NCI-H460 (cell line): ENCODE measurements at regions not wholly inside any gene's neighbourhood (a gene's known extent, or its start where the extent isn't known, plus 50 kb on each side); places are given as distances from the start of the nearest gene placed in this dataset.
"Not testable (repeated sequence)": the region's sequence is repeated elsewhere in the genome, so short reads cannot be mapped to it uniquely, and the experiment has no call there.

Source experiments
- DNase-seq: peaks from one replicate; pipeline ENCODE4 v3.0.0-alpha.2; 2016; ENCODE audit warnings: low read depth; ENCODE audit errors: extremely low read depth

DNA sequence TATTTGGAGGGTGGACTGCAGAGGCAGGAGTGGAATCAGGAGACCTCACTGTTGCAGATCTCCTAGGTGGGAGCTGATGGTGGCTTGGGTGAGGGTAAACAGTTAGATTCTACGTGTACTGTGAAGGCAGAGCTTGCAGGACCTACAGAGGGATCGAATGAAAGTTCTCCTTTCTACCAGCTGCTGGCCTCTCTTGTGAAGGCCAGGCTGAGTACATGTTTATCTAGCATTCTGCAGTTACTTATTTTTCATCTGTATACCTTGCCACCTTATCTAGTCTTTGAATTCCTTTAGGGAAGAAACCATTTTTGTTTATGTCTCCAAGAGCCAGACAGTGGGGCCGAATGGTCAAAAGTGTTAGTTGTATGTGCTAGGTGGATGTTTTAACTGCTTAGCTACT, 57.6 kb downstream of the PTTG1 start:
- no peak for DNase-seq

GRCh38 chr5:160479926-160480325, 58.3 kb downstream of the PTTG1 start:
- no peak for DNase-seq

DNA sequence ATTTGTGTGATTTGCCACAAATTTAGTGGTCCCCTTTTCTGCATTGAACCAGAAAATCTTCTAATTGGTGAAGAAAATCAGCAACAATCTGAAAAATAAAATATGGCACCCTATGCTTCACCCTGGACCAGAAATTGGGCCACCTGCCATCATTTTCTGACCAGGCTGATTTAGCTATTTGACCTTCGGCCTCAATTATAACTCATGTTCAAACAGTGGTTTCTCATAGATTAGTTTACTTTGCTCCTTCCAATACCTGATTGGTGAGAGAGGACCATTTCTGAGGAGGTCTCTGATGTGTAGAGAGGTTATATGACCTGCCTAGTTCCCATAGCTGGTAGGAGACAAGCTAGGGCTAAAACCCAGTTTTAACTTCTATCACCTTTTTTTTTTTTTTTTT, 59.0 kb downstream of the PTTG1 start:
- DNase-seq, result no peak

GRCh38 chr5:160484678-160485077, 63.0 kb downstream of the PTTG1 start:
- DNase-seq, result no peak

- DNase-seq, result no peak
These were observed 63.8 kb downstream of the PTTG1 start for GRCh38 chr5:160485364-160485969.

GRCh38 chr5:160486573-160486972, 64.9 kb downstream of the PTTG1 start:
- no peak for DNase-seq

DNA sequence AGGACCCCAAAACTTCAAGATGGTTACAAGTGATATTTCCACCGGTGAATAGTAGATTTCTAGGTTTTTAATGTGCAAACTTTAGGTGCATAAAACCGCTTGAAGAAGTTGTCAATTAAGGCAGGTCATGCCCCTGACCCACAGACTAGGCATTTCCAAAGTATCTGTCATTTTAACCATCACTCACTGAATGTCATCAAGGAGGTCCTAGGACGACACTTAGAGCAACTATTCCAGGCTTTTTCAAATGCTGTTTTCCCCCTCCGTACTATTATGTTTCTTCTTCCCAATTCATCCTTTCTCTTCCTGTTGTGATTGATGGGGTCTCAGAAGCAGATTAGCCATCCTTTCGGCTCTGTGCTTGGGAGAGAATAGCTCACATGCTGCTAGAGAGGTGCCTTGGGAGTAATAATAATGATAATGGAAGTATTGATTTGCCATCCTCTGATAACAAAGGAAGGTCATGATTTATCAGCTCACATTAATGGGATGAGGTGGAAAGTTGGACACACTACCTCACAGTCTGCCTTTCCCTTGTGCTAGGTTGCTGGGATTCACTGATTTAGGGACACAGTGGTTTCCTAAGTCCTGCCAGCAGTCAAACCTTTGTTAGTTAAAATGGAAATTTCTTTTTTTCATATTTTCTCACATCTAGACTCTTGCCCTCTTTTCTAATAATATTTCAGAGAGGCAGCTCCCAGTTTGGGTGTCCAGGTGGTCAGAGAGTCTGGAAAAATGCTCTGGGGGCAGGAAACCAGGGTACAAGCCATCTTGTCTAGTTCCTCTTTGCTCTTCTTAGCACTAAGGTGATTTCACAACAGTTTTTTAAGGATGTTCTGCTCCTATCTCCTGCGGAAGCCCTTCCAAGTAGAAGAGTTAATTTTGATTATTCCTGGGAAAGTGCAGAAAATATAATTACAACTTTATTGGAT, 67.0 kb downstream of the PTTG1 start:
- no peak for DNase-seq

GRCh38 chr5:160491438-160491837, 69.8 kb downstream of the PTTG1 start:
- no peak for DNase-seq

- no peak for DNase-seq
These were observed 70.9 kb downstream of the PTTG1 start for GRCh38 chr5:160492565-160492964.

DNA sequence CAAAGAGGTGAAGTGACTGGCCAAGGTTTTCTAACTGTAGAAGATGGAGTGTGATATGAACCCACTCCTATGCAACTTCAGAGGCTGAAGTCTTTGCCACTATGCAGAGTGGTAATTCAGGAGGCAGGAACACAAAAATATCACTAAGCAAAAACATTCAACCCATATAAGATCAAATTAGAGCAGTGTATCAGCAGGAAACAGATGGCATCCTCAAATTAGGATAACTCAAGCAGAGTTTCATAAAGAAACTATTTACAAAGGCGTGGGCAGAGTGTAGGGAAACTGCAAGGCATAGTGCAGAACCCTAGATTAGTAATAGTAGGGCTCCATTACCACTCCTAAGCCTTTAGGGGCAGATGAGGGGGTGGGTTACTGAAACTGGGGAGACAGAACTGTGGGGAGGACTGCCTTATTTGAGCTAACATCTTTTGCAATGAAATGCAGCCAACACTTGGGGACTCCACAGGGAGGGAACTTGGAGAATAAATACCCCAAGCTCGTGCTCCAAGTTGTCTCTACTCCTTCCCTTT, 72.2 kb downstream of the PTTG1 start:
- no peak for DNase-seq

GRCh38 chr5:160494451-160494850, 72.8 kb downstream of the PTTG1 start:
- DNase-seq, result no peak

DNA sequence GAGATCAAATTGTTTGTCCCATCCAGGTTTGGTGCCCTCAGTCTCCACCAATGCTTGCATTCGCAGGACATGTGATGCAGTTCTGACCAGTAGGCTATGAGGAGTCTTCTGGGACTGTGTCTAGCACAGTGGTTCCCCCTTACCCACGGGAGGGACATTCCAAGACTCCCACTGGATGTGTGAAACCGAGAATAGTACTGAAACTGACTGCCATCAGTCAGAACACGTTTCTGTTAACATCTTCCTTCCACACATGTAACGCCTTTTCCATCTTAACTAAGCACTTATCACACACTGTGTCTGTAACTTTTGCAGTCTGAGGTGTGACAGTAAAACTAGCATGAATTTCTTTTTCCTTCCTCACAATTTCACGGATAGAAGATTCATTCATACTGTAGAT, 74.7 kb downstream of the PTTG1 start:
- no peak for DNase-seq

DNA sequence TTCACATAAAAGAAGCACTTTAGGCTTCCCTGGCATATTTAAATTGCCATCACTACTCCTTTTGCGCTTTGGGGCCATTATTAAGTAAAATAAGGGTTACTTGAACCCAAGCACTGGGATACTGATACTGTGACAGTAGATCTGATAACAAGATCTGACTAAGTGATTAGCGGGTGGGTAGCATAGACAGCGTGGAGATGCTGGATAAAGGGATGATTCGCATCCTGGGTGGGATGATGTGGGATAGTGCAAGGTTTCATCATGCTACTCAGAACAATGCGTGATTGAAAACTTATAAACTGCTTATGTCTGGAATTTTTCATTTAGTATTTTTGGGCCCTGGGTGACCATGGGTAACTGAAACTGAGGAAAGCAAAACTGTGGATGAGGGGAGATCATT, 75.1 kb downstream of the PTTG1 start:
- no peak for DNase-seq

GRCh38 chr5:160497878-160498277, 76.2 kb downstream of the PTTG1 start:
- no peak for DNase-seq

GRCh38 chr5:160498441-160499043, 76.9 kb downstream of the PTTG1 start:
- DNase-seq, result not testable (repeated sequence)

GRCh38 chr5:160500786-160501779, 79.4 kb downstream of the PTTG1 start:
- DNase-seq, result no peak

- DNase-seq, result no peak
These were observed 83.3 kb downstream of the PTTG1 start for GRCh38 chr5:160504906-160505305.

GRCh38 chr5:160506006-160507004, 84.7 kb downstream of the PTTG1 start:
- DNase-seq, result no peak

- no peak for DNase-seq
These were observed 85.6 kb downstream of the PTTG1 start for GRCh38 chr5:160507221-160507721.
